NCI-H1436 (cell line): ENCODE measurements at regions not wholly inside any gene's neighbourhood (a gene's known extent, or its start where the extent isn't known, plus 50 kb on each side); places are given as distances from the start of the nearest gene placed in this dataset.

ENCODE experiments used
- DNase-seq: peaks from one replicate; lab custom pipeline; 2025; lab: John Stamatoyannopoulos, UW

DNA sequence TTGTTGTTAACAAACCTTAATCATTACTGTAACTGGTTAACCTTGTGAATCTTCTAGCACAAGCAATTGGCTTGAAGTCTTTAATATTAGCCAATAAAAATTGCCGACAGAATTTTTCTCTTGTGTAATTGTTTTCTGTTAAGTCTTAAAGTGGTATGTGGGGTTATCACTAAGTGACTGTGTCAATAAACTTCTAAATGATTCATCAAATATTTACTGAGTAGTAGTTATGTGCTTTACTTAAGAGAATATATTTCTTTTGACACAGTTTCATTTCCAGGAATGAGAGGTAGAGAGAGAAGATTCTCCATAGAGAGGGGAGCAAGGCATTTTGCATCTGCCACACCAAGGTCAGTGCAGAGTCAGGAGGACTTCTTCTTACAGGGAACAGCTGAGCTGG is 2361.6 kb upstream of the AGA start:
- no peak for DNase-seq

DNA sequence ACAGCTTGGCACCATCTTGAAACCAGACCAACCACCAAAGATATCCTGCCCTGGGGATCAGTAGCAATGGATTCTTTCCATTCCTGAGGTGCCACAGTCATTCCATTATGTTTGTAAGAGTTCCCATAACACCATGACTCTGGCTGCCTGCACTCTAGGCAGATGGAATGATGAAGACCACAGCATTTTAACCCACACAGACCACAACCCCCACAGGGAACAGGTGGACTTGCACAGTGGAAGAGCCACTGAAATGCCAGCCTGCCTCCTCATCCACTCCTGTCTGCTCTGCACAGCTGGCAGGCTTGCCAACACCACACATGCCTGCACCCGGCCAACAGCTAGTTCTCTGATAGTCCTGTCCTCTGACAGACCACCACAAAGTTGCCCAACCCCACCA is 2362.2 kb upstream of the AGA start:
- no peak for DNase-seq

GRCh38 chr4:179817317-179817716 is 2375.1 kb upstream of the AGA start:
- no peak for DNase-seq

GRCh38 chr4:179823342-179823741 is 2381.1 kb upstream of the AGA start:
- DNase-seq, result no peak

GRCh38 chr4:179831274-179831673 is 2389.0 kb upstream of the AGA start:
- DNase-seq, result no peak

- no peak for DNase-seq
These were observed 2394.2 kb upstream of the AGA start for GRCh38 chr4:179836179-179837075.

GRCh38 chr4:179843370-179843769 is 2399.8 kb upstream of the TENM3 start:
- no peak for DNase-seq

- no peak for DNase-seq
These were observed 2387.7 kb upstream of the TENM3 start for GRCh38 chr4:179855469-179855868.

DNA sequence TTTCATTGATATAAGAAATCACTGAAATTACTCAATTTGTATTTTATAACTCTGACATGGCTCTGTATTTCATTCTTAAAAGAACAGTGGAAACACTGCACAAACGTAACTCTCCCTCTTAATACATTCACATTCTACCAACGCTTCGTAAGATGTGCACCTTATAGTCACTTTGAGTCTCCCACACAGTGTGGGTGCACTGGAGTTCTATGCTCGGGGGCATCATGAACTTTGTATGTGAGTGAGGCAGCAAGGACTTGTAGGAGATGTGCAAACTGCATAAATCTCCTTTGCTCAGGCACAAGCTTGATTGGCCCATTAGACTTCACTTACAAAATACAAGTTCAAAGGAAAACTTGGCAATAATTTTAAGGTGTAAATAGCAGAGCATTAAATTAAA is 2385.0 kb upstream of the TENM3 start:
- DNase-seq, result no peak

DNA sequence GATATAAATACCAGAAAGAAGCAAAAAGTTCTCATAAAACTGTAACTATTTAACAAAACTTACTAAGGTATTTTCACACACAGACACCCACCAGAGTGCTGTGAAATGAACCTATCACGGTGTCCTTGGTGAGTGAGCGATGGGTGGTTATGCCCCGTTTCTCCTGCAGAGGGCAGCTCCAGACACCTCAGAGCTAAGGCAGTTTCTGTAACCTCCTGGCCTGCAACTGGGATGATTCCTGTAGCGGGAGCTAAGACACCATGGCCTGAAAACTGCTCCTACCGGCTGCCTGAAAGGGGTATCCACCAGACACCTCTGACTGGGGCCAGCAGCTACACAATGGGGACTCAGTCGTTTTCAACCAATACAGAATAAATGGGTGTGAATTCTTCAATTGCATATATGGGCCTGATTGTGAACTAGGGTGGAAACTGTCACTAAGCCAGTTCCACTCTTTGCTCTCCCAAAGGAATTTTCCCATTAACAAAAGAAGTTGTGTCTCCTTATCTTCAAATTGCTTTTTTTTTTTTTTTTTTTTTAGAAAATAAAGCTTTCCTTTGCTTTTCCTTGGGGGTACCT is 2375.8 kb upstream of the TENM3 start:
- DNase-seq, result peak; percentile 9

- no peak for DNase-seq
These were observed 2371.5 kb upstream of the TENM3 start for GRCh38 chr4:179871726-179872125.

DNA sequence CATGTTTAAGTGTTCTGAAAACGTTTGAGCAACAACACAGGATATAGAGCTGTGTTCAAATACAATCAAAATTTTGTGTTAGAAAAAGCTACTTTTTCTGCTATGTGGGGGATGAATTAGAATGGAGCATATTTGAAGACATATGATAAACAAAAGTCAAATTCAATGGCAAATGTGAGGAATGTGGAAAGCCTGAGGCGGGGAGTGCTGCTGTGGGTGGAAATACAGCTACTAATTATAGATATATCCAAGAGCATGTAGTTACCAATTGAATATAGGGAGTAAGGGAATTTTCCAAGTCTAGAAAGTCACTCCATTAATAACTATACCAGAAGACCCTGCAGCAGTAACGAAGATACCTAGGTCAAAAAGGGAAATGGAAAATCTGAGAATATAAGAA is 2370.4 kb upstream of the TENM3 start:
- no peak for DNase-seq

GRCh38 chr4:179880756-179881155 is 2362.4 kb upstream of the TENM3 start:
- no peak for DNase-seq

DNA sequence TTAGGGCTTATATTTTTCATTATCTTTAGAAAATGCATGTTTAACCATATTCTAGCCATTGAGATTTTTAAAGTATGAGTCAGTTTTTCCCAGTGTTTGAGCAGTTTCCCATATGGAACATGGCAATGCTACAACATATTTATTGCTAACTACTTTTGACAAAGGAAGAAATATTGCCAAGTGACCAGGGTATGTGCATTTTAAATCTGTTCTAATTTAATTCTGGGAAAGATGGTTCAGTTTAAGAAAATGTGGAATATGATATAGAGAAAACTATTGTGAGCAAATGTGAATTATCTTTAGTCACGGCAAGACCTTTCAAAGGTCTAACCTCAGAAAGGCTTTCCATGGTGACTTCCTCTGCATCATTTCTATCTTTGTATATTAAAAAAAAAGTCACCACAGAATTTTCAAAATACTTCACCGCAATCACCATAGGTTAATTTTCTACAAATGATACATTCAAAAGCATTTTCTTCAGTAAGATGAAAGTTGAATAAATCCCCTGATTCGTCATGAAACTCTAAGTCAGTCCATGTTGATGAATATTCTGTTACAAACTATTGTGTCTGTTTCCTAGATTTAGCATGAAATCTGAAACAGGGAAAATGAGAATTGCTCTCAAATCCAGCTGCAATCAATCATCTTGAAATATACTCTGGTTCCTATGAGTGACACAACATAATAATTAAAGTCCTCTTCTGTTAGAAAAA is 2349.0 kb upstream of the TENM3 start:
- DNase-seq, result no peak

DNA sequence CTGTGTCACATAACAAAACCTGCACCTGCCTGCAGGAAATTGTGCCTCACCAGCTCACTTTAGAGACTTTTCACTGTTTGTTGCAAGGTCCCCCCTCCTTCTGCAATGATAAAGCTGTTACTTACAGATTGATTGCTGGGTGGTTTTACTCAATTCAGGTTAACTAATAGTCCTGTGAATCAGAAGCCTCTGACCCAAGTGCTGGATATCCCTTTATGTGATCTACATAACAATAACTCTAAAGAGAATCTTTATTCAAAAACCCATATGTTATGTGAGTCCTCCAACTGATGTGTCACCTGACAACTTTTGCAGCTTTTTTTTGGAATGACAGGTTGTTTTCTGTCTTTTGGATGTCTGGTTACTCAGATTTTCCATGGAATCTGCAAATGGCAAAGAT is 2323.6 kb upstream of the TENM3 start:
- no peak for DNase-seq

- no peak for DNase-seq
These were observed 2315.7 kb upstream of the TENM3 start for GRCh38 chr4:179927473-179927872.

DNA sequence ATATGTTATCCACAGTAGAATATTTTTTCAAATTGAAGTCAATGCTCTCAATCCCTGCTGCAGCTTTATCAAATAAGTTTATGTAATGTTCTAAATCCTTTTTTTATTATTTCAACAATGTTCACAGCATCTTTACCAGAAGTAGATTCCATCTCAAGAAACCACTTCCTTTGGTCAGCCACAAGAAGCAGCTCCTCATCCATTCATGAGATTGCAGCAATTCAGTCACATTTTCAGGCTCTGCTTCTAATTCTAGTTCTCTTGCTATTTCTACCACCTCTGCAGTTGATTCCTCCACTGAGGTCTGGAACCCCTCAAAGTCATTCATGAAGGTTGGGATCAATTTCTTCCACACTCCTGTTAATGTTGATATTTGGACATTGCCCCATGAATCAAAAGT is 2301.3 kb upstream of the TENM3 start:
- DNase-seq, result no peak

DNA sequence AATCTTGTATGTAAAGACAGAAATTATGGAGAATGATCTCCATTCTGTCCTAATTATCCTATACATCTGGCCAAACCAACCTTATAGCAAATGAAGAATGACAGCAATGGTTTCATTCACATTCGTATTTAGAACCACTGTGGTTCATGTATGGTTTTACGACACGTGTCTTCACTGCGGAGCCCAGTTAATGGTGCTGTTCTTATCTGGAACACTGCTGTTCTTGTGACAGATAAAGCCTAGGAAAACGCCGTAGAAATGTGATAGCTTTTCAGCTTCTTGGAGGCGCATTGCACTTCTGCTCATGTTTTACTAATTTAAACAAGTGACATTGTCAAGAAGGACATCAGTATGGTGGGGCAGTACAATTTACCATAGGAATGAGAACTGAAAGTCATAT is 2266.4 kb upstream of the TENM3 start:
- DNase-seq, result no peak

GRCh38 chr4:179977378-179977777 is 2265.8 kb upstream of the TENM3 start:
- no peak for DNase-seq

GRCh38 chr4:179981161-179981560 is 2262.0 kb upstream of the TENM3 start:
- DNase-seq, result no peak

GRCh38 chr4:179989975-179990374 is 2253.2 kb upstream of the TENM3 start:
- no peak for DNase-seq

DNA sequence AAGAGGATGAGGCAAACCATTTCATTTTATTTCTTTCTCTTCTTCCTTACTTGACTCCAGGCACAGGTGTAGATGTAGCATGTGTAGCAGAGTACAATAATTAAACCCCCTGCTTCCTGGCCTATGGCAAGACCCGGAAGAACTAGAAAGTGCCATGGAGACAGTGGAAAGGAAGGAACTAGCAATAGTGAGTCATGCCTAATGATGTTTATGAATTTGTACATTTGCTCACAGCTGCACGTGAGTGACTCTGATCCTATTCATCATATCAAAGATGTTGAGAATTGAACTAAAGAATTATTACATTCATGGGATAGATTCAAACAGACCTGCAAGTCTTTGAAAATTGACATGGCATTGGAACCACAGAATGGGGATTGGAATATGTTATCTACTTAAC is 2233.9 kb upstream of the TENM3 start:
- DNase-seq, result no peak

GRCh38 chr4:180028682-180029081 is 2214.5 kb upstream of the TENM3 start:
- peak; percentile 0 for DNase-seq
